Stimulated activated naive B cell treated with anti-CD40 and anti-IgM and Interleukin-4, amounts not matched to agents 10 μg/mL and 1 μg/mL and 100 μg/mL, for 72 hours (primary cell): ENCODE measurements at regions not wholly inside any gene's neighbourhood (a gene's known extent, or its start where the extent isn't known, plus 50 kb on each side); places are given as distances from the start of the nearest gene placed in this dataset.

Experiments
- ATAC-seq, 2 donors: fragments of 150-1000 bp; cut with Tn5 transposase; replicated peaks; 2 replicates each; pipeline ENCODE4 v1.10.0; 2021; ENCODE audit warnings: moderate library complexity in 1 of 2
- DNase-seq: peaks from one replicate; pipeline ENCODE4 v3.0.0; 2021
- H3K27ac Mint-ChIP-seq: one replicate; pipeline ENCODE4 v1.8.0; 2022; ENCODE audit warnings: mild to moderate bottlenecking, mixed read lengths
- H3K27me3 Mint-ChIP-seq, 2 donors: one replicate each; pipeline ENCODE4 v1.8.0; 2022; ENCODE audit warnings: mixed read lengths in 2 of 2
- H3K36me3 Mint-ChIP-seq, 2 donors: one replicate each; pipeline ENCODE4 v1.8.0; 2022; ENCODE audit warnings: mixed read lengths in 2 of 2, mild to moderate bottlenecking in 1 of 2
- H3K4me1 Mint-ChIP-seq, 2 donors: one replicate each; pipeline ENCODE4 v1.8.0; 2022; ENCODE audit warnings: mixed read lengths in 2 of 2, mild to moderate bottlenecking in 1 of 2
- H3K4me3 Mint-ChIP-seq, 2 donors: one replicate each; pipeline ENCODE4 v1.8.0; 2022; ENCODE audit warnings: mild to moderate bottlenecking in 2 of 2, mixed read lengths in 2 of 2, moderate library complexity in 1 of 2
- H3K9me3 Mint-ChIP-seq, 2 donors: one replicate each; pipeline ENCODE4 v1.8.0; 2022; ENCODE audit warnings: mixed read lengths in 2 of 2, mild to moderate bottlenecking in 1 of 2

DNA sequence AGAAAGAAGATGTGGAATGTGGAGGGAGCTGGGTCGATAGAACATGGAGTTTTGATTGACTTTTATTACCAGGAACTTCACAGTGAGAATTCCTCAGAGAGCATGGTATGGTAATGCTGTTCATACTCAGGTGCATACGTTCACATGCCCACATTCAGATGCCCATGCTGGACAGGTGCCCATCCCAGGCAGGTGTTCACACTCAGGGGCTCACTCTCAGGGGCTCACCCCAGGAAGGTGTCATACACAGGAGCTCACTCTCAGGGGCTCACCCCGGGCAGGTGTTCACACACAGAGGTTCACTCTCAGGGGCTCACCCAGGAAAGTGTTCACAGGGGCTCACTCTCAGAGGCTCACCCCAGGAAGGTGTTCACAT lies 360.0 kb upstream of the SFSWAP start:
- peaks cover 30 to 34% of the 10 kb centered on the region in 2 donors for H3K27me3 Mint-ChIP-seq
- H3K27ac Mint-ChIP-seq = no peak overlapping the region
- peaks cover 0 to 2% of the 10 kb centered on the region in 2 donors for H3K36me3 Mint-ChIP-seq
- H3K4me1 Mint-ChIP-seq = peaks cover 0 to 1% of the 10 kb centered on the region in 2 donors
- peaks cover 0 to 3% of the 10 kb centered on the region in 2 donors for H3K9me3 Mint-ChIP-seq
- DNase-seq (no peak), ATAC-seq (no peak)
- H3K4me3 Mint-ChIP-seq = no peak overlapping the region

DNA sequence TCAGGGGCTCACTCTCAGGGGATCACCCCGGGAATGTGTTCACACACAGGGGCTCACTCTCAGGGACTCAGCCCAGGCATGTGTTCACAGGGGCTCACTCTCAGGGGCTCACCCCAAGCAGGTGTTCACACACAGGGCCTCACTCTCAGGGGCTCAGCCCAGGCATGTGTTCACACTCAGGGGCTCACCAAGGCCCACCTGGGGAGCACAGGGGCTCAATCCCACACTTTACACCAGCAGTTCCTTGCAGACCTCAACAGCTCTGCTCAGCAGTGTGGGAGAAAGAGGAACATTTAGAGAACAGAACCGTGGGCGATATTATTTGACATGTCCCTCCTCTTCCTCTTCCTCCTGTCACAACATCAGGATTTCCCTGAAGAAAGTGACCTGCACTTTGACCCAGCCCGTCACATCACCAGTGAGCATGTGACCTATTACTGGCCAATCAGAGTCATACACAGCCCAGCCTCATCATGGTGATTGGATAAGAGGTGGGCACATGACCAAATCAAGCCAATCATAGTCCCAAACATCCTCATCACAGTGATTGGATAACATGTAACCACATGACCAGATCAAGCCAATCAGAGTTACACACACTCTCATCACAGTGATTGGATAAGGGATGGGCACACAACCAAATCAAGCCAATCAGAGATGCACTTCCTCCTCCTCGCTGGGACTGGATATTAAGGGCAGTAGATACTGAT lies 359.4 kb upstream of the SFSWAP start:
- peaks cover 0 to 2% of the 10 kb centered on the region in 2 donors for H3K36me3 Mint-ChIP-seq
- peaks cover 0 to 3% of the 10 kb centered on the region in 2 donors for H3K9me3 Mint-ChIP-seq
- peaks cover 0 to 1% of the 10 kb centered on the region in 2 donors for H3K4me1 Mint-ChIP-seq
- DNase-seq (no peak), ATAC-seq (peak; percentile 52 to 55)
- no peak overlapping the region for H3K4me3 Mint-ChIP-seq
- H3K27ac Mint-ChIP-seq = no peak overlapping the region
- H3K27me3 Mint-ChIP-seq = peaks cover 35 to 40% of the 10 kb centered on the region in 2 donors

DNA sequence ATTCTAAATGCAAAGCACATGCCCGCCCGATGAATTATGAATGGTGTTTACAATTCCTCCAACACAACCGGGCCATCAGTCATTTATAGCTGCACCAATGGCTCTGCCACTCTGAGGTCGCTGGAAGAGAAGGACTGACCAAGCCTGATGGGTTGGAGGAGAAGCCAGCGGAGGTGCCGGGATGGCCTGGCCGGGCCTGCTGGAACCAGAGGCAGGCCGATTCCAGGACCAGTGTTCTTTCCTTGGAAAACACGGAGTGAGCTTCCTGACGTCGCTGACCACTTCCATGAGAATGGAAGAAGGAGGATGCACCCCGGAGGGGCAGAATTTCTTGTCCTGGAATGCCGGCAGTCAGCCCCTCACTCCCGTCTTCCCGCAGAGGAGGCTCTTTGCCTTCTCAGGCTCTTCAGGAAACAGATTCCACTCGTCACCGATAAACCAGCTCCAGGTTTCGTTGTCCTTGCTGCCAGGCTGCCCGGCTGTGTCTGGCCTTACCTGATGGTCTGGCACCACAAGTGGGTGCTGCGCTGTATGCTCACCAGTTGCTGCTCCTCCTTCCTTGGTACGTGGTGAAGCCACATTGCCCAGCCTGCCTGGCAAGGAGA lies 358.5 kb upstream of the SFSWAP start:
- Mint-ChIP-seq H3K9me3 (peaks cover 0 to 3% of the 10 kb centered on the region in 2 donors), H3K27me3 (peaks cover 40 to 47% of the 10 kb centered on the region in 2 donors), H3K4me1 (peaks cover 0 to 1% of the 10 kb centered on the region in 2 donors), H3K36me3 (peaks cover 0 to 2% of the 10 kb centered on the region in 2 donors), H3K4me3 (no peak overlapping the region), H3K27ac (no peak overlapping the region)
- DNase-seq (no peak), ATAC-seq (no peak)

DNA sequence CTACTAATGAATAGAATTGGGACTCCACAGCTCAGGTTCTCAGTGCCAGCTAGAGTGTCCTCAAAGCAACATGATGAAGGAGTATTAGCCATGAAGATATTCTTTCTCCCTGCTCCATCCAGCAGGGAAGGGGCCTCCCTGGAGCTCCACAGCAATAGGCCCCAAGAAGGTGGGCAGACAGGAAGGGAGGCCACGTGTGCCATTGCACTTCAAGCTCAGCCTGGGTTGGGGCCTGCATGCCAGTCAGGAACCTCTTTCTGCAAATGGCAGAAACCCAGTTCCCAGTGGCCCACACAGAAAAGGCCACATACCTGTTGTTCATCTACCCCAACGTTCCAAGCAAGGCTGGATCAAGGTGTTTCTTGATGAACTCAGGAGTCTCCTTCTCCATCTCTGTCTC lies 357.5 kb upstream of the SFSWAP start:
- Mint-ChIP-seq H3K9me3 (peaks cover 0 to 3% of the 10 kb centered on the region in 2 donors), H3K27ac (no peak overlapping the region), H3K27me3 (peaks cover 41 to 43% of the 10 kb centered on the region in 2 donors), H3K36me3 (peaks cover 0 to 2% of the 10 kb centered on the region in 2 donors), H3K4me3 (no peak overlapping the region), H3K4me1 (peaks cover 0 to 1% of the 10 kb centered on the region in 2 donors)
- ATAC-seq = no peak
- DNase-seq = no peak

DNA sequence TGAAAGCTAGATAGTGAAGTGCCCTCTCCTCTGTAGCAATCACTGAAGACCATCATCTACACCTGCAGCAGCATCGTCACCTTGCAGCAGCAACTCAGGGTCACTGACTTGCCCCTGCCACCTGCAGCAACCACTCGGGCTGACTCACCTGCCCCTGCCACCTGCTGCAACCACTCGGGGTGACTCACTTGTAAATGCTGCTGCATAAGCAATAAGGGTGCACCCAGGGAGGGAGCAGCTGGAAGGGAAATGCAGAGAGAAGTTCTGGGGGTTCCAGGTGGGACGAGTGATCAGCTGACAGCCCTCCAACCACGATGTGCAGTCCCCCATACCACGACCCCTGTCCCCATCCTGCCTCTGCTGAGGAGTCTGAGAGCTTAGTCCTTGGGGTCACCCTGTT lies 357.1 kb upstream of the SFSWAP start:
- DNase-seq (no peak), ATAC-seq (no peak)
- Mint-ChIP-seq H3K27ac (no peak overlapping the region), H3K36me3 (peaks cover 0 to 2% of the 10 kb centered on the region in 2 donors), H3K27me3 (peaks cover 44 to 46% of the 10 kb centered on the region in 2 donors), H3K4me3 (no peak overlapping the region), H3K9me3 (peaks cover 0 to 3% of the 10 kb centered on the region in 2 donors), H3K4me1 (peaks cover 0 to 1% of the 10 kb centered on the region in 2 donors)

DNA sequence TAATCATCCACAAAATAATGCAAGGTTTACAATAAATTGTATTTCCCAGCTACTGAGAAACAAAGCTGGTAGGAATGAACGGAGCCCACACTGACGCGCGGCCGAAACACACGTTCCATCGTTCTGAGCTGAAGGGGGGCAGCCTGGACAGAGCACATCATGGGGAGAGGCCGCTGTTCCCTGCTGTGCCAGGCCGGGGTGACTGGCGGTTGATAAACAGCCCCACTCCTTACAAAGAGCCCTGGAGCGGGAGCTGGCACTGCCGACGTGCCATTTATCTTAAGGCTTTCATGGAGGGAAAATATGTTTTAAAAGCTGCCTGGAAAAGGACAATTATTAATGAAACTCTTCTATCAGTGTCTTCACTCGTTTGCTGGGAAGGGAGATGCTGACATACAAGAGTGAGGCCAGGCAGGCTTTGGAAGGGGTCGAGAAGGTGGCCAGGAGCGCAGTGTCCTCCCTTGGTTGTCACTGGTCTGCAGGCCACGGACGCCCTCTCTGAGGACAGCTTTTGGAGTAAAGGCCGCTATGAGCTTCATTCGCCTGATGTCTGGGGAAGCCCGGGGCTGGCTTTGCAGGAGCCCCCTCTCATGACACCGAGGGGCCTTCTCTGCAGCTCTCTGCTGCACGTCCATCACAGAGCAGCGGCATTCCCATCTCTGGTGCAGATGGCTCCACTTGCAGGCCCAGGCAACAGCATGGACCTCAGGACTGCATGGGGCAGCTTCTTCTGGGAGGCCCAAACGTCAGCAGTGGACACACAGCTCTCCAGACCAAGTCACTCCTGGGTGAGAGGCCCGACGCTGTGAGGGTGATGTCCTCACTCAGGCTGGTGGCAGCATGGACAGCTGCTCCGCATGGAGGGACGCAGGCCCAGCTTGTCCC lies 355.3 kb upstream of the SFSWAP start:
- H3K4me3 Mint-ChIP-seq = no peak overlapping the region
- peaks cover 32 to 41% of the 10 kb centered on the region in 2 donors for H3K27me3 Mint-ChIP-seq
- ATAC-seq = no peak
- peaks cover 0 to 2% of the 10 kb centered on the region in 2 donors for H3K36me3 Mint-ChIP-seq
- peaks cover 0 to 1% of the 10 kb centered on the region in 2 donors for H3K4me1 Mint-ChIP-seq
- peaks cover 0 to 5% of the 10 kb centered on the region in 2 donors for H3K9me3 Mint-ChIP-seq
- no peak for DNase-seq
- H3K27ac Mint-ChIP-seq = no peak overlapping the region

DNA sequence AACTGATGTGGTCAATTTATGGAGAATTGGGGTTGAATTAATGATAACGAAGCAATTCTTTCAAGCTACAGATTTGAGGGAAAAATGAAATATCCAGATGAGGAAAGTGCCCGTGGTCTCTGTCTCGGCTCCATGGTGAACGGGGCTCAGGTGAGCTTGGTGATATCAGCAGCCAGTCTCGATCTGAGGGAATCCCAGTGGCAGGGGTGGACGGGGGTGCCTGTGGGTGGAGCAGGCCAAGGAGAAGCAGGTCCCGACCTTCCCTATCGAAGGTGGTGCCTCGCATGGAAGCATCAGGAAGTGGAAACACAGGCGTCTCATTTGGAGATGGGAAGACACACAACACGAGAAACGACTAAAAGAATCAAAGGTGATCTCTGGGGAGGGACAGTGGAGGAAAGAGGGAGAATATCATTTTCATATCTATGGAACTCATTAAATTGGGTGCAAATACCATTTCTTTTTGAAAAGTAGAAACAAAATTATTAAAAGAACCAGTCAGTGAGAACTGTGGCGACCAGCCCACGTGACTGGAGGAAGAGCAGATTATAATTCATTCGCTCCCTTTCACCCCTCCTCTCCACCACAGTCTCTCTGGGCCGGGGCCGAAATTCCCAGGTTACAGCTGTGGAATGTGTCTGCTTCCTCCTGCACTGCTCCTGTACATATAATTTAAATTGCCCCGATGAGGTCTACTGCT lies 354.3 kb upstream of the SFSWAP start:
- Mint-ChIP-seq H3K36me3 (peaks cover 0 to under 1% of the 10 kb centered on the region in 2 donors), H3K4me1 (no peaks in the 10 kb centered on the region), H3K9me3 (peaks cover 0 to 3% of the 10 kb centered on the region in 2 donors), H3K4me3 (no peak overlapping the region), H3K27ac (no peak overlapping the region), H3K27me3 (peaks cover 32 to 41% of the 10 kb centered on the region in 2 donors)
- DNase-seq = no peak
- no peak for ATAC-seq

DNA sequence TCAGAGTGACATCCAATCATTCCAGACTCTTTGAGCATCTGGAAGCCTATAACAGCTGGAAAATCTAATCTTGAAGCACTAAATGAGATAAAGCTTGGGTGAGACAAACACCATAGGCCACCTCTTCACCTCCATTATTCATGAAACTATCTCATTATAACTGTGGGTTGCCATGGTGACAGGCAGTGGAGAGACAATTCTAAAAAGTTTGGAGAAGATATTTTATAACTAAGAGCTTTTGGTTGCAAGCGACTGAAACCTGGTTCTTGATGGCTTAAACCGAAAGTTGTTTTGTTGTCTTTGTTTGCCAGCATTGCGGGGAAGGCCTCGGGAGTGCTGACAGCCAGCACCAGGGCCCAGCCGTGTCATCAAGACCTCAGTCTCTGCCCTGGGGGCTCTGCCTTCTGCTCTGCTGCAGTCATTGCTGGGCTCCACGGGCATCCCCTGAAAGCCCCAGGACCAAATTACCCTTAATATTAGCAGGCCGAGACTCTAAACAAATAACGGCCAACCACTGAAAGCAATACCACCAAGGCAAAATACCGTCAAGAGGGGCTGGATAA lies 353.6 kb upstream of the SFSWAP start:
- H3K9me3 Mint-ChIP-seq = peaks cover 0 to 2% of the 10 kb centered on the region in 2 donors
- H3K4me3 Mint-ChIP-seq = no peak overlapping the region
- H3K36me3 Mint-ChIP-seq = no peaks in the 10 kb centered on the region
- H3K27ac Mint-ChIP-seq = no peak overlapping the region
- H3K27me3 Mint-ChIP-seq = peaks cover 32 to 41% of the 10 kb centered on the region in 2 donors
- no peaks in the 10 kb centered on the region for H3K4me1 Mint-ChIP-seq
- ATAC-seq = no peak
- DNase-seq = no peak

DNA sequence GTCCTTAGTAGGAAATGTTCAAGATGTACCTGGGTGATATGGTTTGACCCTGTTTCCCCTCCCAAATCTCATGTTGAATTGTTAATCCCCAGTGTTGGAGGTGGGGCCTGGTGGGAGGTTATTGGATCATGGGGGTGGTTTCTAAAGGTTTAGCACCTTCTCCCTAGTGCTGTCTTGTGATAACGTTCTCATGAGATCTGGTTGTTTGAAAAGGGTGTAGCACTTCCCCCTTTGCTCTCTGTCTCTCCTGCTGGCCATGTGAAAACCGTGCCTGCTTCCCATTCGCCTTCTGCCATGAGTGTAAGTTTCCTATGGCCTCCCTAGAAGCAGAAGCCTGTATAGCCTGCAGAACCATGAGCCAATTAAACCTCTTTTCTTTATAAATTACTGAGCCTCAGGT lies 353.0 kb upstream of the SFSWAP start:
- no peak overlapping the region for H3K4me3 Mint-ChIP-seq
- H3K9me3 Mint-ChIP-seq = peaks cover 0 to 2% of the 10 kb centered on the region in 2 donors
- H3K36me3 Mint-ChIP-seq = no peaks in the 10 kb centered on the region
- ATAC-seq (no peak), DNase-seq (no peak)
- H3K27ac Mint-ChIP-seq = no peak overlapping the region
- no peaks in the 10 kb centered on the region for H3K4me1 Mint-ChIP-seq
- H3K27me3 Mint-ChIP-seq = peaks cover 32 to 41% of the 10 kb centered on the region in 2 donors

DNA sequence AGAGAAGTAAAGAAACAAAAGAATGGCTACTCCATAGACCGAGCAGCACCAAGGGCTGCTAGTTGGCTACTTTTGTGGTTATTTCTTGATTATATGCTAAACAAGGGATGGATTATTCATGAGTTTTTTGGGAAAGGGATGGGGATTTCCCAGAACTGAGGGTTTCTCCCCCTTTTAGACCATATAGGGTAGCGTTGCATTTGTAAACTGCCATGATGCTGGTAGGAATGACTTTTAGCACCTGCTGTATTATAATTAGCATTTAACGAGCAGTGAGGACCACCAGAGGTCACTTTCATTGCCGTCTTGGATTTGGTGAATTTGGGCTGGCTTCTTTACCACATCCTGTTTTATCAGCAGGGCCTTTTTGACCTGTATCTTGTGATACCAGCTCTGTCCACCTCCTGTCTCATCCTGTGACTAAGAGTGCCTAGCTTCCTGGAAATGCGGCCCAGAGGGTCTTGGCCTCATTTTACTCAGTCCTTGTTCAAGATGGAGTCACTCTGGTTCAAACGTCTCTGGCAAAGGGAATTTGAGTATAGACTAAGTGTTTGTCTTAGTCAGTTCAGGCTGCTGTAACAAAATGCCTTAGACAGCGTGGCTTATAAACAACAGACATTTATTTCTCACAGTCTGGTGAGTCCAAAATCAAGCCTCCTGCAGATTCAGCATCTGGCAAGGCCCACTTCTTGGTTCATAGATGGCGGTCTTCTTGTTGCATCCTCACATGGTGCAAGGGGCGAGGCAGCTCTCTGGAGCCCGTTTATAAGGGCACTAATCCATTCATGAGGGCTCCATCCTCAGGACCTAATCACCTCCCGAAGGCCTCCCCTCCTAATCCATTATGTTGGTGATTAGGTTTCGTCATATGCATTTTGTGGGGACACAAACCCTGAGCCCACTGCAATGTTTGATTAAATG lies 348.3 kb upstream of the SFSWAP start:
- no peaks in the 10 kb centered on the region for H3K36me3 Mint-ChIP-seq
- DNase-seq (no peak), ATAC-seq (no peak)
- H3K27me3 Mint-ChIP-seq = peaks cover 10 to 19% of the 10 kb centered on the region in 2 donors
- H3K4me3 Mint-ChIP-seq = no peak overlapping the region
- no peak overlapping the region for H3K27ac Mint-ChIP-seq
- no peaks in the 10 kb centered on the region for H3K4me1 Mint-ChIP-seq
- H3K9me3 Mint-ChIP-seq = peaks cover 0 to 2% of the 10 kb centered on the region in 2 donors

DNA sequence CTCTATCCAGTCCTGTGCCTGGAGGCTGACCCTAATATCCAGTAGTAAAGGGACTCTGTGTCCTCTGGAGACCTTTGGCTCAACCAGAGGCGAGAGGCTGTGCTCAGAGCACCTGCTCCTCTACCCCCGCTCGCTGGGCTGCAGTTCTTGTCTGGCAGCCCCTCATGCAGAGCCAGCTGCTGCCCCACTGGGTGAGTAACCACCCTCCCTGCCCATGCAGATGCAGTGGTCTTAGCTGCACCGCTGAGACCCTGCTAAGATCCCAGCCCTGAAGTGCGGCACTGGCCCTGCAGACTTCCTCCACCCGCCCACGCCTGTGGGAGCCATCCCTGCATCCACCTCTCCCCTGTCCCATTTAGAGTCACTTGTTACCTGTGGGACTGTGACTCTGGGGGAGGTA lies 347.5 kb upstream of the SFSWAP start:
- Mint-ChIP-seq H3K27ac (no peak overlapping the region), H3K9me3 (peaks cover 0 to 2% of the 10 kb centered on the region in 2 donors), H3K4me1 (no peaks in the 10 kb centered on the region), H3K36me3 (no peaks in the 10 kb centered on the region), H3K4me3 (no peak overlapping the region), H3K27me3 (peaks cover 6 to 17% of the 10 kb centered on the region in 2 donors)
- ATAC-seq = no peak
- no peak for DNase-seq

DNA sequence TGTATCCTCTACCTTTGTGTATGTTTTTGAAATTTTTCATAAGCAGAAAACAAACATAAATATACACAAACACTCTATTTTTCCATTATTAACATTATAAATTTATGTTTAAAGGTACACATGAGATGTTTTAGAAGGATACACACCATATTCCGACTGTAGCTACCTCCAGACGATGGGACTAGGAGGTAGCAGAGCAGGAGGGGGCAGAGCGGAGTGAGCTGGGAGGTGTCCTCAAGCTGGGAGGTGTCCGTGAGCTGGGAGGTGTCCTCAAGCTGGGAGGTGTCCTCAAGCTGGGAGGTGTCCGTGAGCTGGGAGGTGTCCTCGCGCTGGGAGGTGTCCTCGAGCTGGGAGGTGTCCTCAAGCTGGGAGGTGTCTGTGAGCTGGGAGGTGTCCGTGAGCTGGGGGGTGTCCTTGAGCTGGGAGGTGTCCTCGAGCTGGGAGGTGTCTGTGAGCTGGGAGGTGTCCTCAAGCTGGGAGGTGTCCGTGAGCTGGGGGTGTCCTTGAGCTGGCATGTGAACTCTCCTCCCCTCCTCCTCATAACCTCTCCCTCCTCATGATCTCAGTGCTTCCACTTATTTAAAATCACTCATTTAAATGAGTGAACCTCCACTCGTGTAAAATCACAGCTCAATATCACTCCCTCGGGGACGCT lies 346.9 kb upstream of the SFSWAP start:
- no peak for DNase-seq
- peaks cover 3 to 13% of the 10 kb centered on the region in 2 donors for H3K27me3 Mint-ChIP-seq
- H3K4me3 Mint-ChIP-seq = no peak overlapping the region
- no peak overlapping the region for H3K27ac Mint-ChIP-seq
- ATAC-seq = no peak
- H3K36me3 Mint-ChIP-seq = no peaks in the 10 kb centered on the region
- no peaks in the 10 kb centered on the region for H3K4me1 Mint-ChIP-seq
- H3K9me3 Mint-ChIP-seq = peaks cover 0 to 2% of the 10 kb centered on the region in 2 donors
